Endothelial cell (in vitro differentiated cells): ENCODE measurements at regions not wholly inside any gene's neighbourhood (a gene's known extent, or its start where the extent isn't known, plus 50 kb on each side); places are given as distances from the start of the nearest gene placed in this dataset.

ENCODE experiments used
- DNase-seq: peaks from one replicate; pipeline ENCODE4 v3.0.0; 2021; ENCODE audit warnings: low spot score
- H3K27ac Mint-ChIP-seq: one replicate; pipeline ENCODE4 v1.8.0; 2021; ENCODE audit warnings: mixed read lengths, inconsistent platforms; ENCODE audit not compliant: unreplicated experiment
- H3K27me3 Mint-ChIP-seq: one replicate; pipeline ENCODE4 v1.8.0; 2021; ENCODE audit warnings: mild to moderate bottlenecking, moderate library complexity, mixed read lengths, inconsistent platforms; ENCODE audit not compliant: unreplicated experiment
- H3K36me3 Mint-ChIP-seq: one replicate; pipeline ENCODE4 v1.8.0; 2021; ENCODE audit warnings: mild to moderate bottlenecking, low read depth, mixed read lengths, inconsistent platforms; ENCODE audit not compliant: unreplicated experiment
- H3K4me1 Mint-ChIP-seq: one replicate; pipeline ENCODE4 v1.8.0; 2021; ENCODE audit warnings: mild to moderate bottlenecking, mixed read lengths, inconsistent platforms; ENCODE audit not compliant: unreplicated experiment
- H3K4me3 Mint-ChIP-seq: one replicate; pipeline ENCODE4 v1.8.0; 2021; ENCODE audit warnings: mild to moderate bottlenecking, mixed read lengths, inconsistent platforms; ENCODE audit not compliant: unreplicated experiment
- H3K9me3 Mint-ChIP-seq: one replicate; pipeline ENCODE4 v1.8.0; 2021; ENCODE audit warnings: mixed read lengths, inconsistent platforms; ENCODE audit not compliant: unreplicated experiment
- TF ChIP-seq, protein P1 (sequence below): fragments of 200-600 bp; sonication (generic); IDR thresholded peaks from one replicate; pipeline ENCODE4 v1.5.0; 2021; ENCODE audit warnings: antibody characterized with exemption; ENCODE audit not compliant: unreplicated experiment

GRCh38 chr3:157844800-157845565, 261.2 kb downstream of the SHOX2 start:
- Mint-ChIP-seq H3K27ac (no peak overlapping the region), H3K27me3 (no peaks in the 10 kb centered on the region), H3K4me1 (no peaks in the 10 kb centered on the region), H3K4me3 (no peak overlapping the region), H3K36me3 (no peaks in the 10 kb centered on the region), H3K9me3 (no peaks in the 10 kb centered on the region)
- TF ChIP-seq, protein P1, sequence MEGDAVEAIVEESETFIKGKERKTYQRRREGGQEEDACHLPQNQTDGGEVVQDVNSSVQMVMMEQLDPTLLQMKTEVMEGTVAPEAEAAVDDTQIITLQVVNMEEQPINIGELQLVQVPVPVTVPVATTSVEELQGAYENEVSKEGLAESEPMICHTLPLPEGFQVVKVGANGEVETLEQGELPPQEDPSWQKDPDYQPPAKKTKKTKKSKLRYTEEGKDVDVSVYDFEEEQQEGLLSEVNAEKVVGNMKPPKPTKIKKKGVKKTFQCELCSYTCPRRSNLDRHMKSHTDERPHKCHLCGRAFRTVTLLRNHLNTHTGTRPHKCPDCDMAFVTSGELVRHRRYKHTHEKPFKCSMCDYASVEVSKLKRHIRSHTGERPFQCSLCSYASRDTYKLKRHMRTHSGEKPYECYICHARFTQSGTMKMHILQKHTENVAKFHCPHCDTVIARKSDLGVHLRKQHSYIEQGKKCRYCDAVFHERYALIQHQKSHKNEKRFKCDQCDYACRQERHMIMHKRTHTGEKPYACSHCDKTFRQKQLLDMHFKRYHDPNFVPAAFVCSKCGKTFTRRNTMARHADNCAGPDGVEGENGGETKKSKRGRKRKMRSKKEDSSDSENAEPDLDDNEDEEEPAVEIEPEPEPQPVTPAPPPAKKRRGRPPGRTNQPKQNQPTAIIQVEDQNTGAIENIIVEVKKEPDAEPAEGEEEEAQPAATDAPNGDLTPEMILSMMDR: no peak
- no peak for DNase-seq

GRCh38 chr3:157844216-157844615, 262.0 kb downstream of the SHOX2 start:
- DNase-seq: no peak
- Mint-ChIP-seq H3K4me3 (no peak overlapping the region), H3K36me3 (no peaks in the 10 kb centered on the region), H3K4me1 (no peaks in the 10 kb centered on the region), H3K9me3 (no peaks in the 10 kb centered on the region), H3K27ac (no peak overlapping the region), H3K27me3 (no peaks in the 10 kb centered on the region)
- TF ChIP-seq, protein P1: no peak

DNA sequence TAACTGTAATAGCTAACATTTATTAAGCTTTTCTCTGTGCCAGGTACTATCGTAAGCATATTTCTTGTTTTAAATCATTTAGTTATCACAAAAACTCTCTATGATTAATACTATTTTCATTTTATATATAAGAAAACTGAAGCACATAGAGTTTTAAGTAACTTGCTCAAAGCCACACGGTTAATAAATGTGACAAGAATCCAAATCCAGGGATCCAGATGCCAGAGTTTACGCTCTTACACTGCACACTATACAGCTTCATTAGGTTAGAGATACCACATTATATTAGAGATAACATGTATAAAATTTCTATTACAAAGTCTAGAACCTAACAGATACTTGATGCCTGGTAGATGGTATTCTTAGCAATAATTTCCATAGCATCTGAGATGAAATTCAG, 265.2 kb downstream of the SHOX2 start:
- no peak for DNase-seq

GRCh38 chr3:157840564-157840963, 265.7 kb downstream of the SHOX2 start:
- Mint-ChIP-seq H3K27me3 (no peaks in the 10 kb centered on the region), H3K4me1 (no peaks in the 10 kb centered on the region), H3K36me3 (no peaks in the 10 kb centered on the region), H3K9me3 (no peaks in the 10 kb centered on the region), H3K4me3 (no peak overlapping the region), H3K27ac (no peak overlapping the region)
- TF ChIP-seq, protein P1: no peak
- no peak for DNase-seq

More for the DNA sequence above, 265.2 kb downstream of the SHOX2 start:
- no peak overlapping the region for H3K27ac Mint-ChIP-seq
- H3K9me3 Mint-ChIP-seq: no peaks in the 10 kb centered on the region
- H3K4me3 Mint-ChIP-seq: no peak overlapping the region
- no peaks in the 10 kb centered on the region for H3K4me1 Mint-ChIP-seq
- no peaks in the 10 kb centered on the region for H3K27me3 Mint-ChIP-seq
- TF ChIP-seq, protein P1: no peak
- no peaks in the 10 kb centered on the region for H3K36me3 Mint-ChIP-seq

GRCh38 chr3:157838457-157838856, 267.8 kb downstream of the SHOX2 start:
- Mint-ChIP-seq H3K27me3 (no peaks in the 10 kb centered on the region), H3K36me3 (no peaks in the 10 kb centered on the region), H3K4me3 (no peak overlapping the region), H3K27ac (no peak overlapping the region), H3K4me1 (no peaks in the 10 kb centered on the region), H3K9me3 (no peaks in the 10 kb centered on the region)
- DNase-seq: no peak
- TF ChIP-seq, protein P1: no peak
